MG63 (cell line): ENCODE measurements at regions not wholly inside any gene's neighbourhood (a gene's known extent, or its start where the extent isn't known, plus 50 kb on each side); places are given as distances from the start of the nearest gene placed in this dataset.

Experiments used
- DNase-seq: peaks from one replicate; pipeline ENCODE4 v3.0.0-alpha.2; 2020
- H3K27me3 ChIP-seq: fragments of 250-450 bp; sonication (Bioruptor Pico); 2 replicates; pipeline ENCODE4 v1.5.1; 2020; ENCODE audit warnings: mild to moderate bottlenecking, moderate library complexity
- H3K36me3 ChIP-seq: fragments of 250-450 bp; sonication (Bioruptor Pico); 2 replicates; pipeline ENCODE4 v1.5.1; 2020; ENCODE audit warnings: mild to moderate bottlenecking, moderate library complexity
- H3K4me3 ChIP-seq: fragments of 250-450 bp; sonication (Bioruptor Pico); 2 replicates; pipeline ENCODE4 v1.5.1; 2020; ENCODE audit warnings: mild to moderate bottlenecking, moderate library complexity
- H3K9me3 ChIP-seq: fragments of 250-450 bp; sonication (Bioruptor Pico); 2 replicates; pipeline ENCODE4 v1.5.1; 2020; ENCODE audit warnings: mild to moderate bottlenecking, moderate library complexity

- H3K36me3 ChIP-seq, result no peaks in the 10 kb centered on the region
- H3K27me3 ChIP-seq, result no peaks in the 10 kb centered on the region
- H3K4me3 ChIP-seq, result no peak overlapping the region
- no peak for DNase-seq
- H3K9me3 ChIP-seq, result no peaks in the 10 kb centered on the region
Measured at GRCh38 chr6:16968101-16968500, 133.7 kb upstream of the STMND1 start.

GRCh38 chr6:16967470-16967817, 134.4 kb upstream of the STMND1 start:
- no peak for DNase-seq
- no peaks in the 10 kb centered on the region for H3K27me3 ChIP-seq
- no peaks in the 10 kb centered on the region for H3K36me3 ChIP-seq
- H3K9me3 ChIP-seq, result no peaks in the 10 kb centered on the region
- no peak overlapping the region for H3K4me3 ChIP-seq

- DNase-seq, result no peak
- H3K36me3 ChIP-seq, result no peaks in the 10 kb centered on the region
- no peaks in the 10 kb centered on the region for H3K27me3 ChIP-seq
- H3K9me3 ChIP-seq, result no peaks in the 10 kb centered on the region
- no peak overlapping the region for H3K4me3 ChIP-seq
Measured at GRCh38 chr6:16966791-16967469, 134.9 kb upstream of the STMND1 start.

- no peak overlapping the region for H3K4me3 ChIP-seq
- no peaks in the 10 kb centered on the region for H3K27me3 ChIP-seq
- no peaks in the 10 kb centered on the region for H3K9me3 ChIP-seq
- no peaks in the 10 kb centered on the region for H3K36me3 ChIP-seq
- peak; percentile 32 for DNase-seq
Measured at GRCh38 chr6:16965689-16966088, 136.2 kb upstream of the STMND1 start.

- H3K27me3 ChIP-seq, result no peaks in the 10 kb centered on the region
- H3K9me3 ChIP-seq, result no peaks in the 10 kb centered on the region
- DNase-seq, result peak; percentile 55
- H3K4me3 ChIP-seq, result no peak overlapping the region
- no peaks in the 10 kb centered on the region for H3K36me3 ChIP-seq
Measured at GRCh38 chr6:16964553-16965499, 137.0 kb upstream of the STMND1 start.

- H3K27me3 ChIP-seq, result no peaks in the 10 kb centered on the region
- H3K4me3 ChIP-seq, result no peak overlapping the region
- DNase-seq, result no peak
- H3K9me3 ChIP-seq, result no peaks in the 10 kb centered on the region
- no peaks in the 10 kb centered on the region for H3K36me3 ChIP-seq
Measured at GRCh38 chr6:16961577-16961976, 140.3 kb upstream of the STMND1 start.

- Histone ChIP-seq H3K9me3 (no peaks in the 10 kb centered on the region), H3K36me3 (no peaks in the 10 kb centered on the region), H3K4me3 (no peak overlapping the region), H3K27me3 (no peaks in the 10 kb centered on the region)
- no peak for DNase-seq
Measured at GRCh38 chr6:16959789-16960188, 142.1 kb upstream of the STMND1 start.

- Histone ChIP-seq H3K9me3 (no peaks in the 10 kb centered on the region), H3K4me3 (no peak overlapping the region), H3K27me3 (no peaks in the 10 kb centered on the region), H3K36me3 (no peaks in the 10 kb centered on the region)
- no peak for DNase-seq
Measured at GRCh38 chr6:16956361-16956760, 145.5 kb upstream of the STMND1 start.

GRCh38 chr6:16955899-16956298, 146.0 kb upstream of the STMND1 start:
- Histone ChIP-seq H3K9me3 (no peaks in the 10 kb centered on the region), H3K4me3 (no peak overlapping the region), H3K36me3 (no peaks in the 10 kb centered on the region), H3K27me3 (no peaks in the 10 kb centered on the region)
- no peak for DNase-seq

- Histone ChIP-seq H3K4me3 (no peak overlapping the region), H3K9me3 (no peaks in the 10 kb centered on the region), H3K36me3 (no peaks in the 10 kb centered on the region), H3K27me3 (no peaks in the 10 kb centered on the region)
- DNase-seq, result no peak
Measured at GRCh38 chr6:16953905-16954304, 147.9 kb upstream of the STMND1 start.

- no peaks in the 10 kb centered on the region for H3K9me3 ChIP-seq
- H3K36me3 ChIP-seq, result no peaks in the 10 kb centered on the region
- DNase-seq, result no peak
- no peak overlapping the region for H3K4me3 ChIP-seq
- no peaks in the 10 kb centered on the region for H3K27me3 ChIP-seq
Measured at GRCh38 chr6:16953446-16953845, 148.4 kb upstream of the STMND1 start.

GRCh38 chr6:16950825-16951495, 150.9 kb upstream of the STMND1 start:
- H3K9me3 ChIP-seq, result no peaks in the 10 kb centered on the region
- no peaks in the 10 kb centered on the region for H3K36me3 ChIP-seq
- no peaks in the 10 kb centered on the region for H3K27me3 ChIP-seq
- no peak for DNase-seq
- no peak overlapping the region for H3K4me3 ChIP-seq

GRCh38 chr6:16950302-16950701, 151.5 kb upstream of the STMND1 start:
- no peaks in the 10 kb centered on the region for H3K36me3 ChIP-seq
- no peak overlapping the region for H3K4me3 ChIP-seq
- no peak for DNase-seq
- no peaks in the 10 kb centered on the region for H3K27me3 ChIP-seq
- H3K9me3 ChIP-seq, result no peaks in the 10 kb centered on the region

GRCh38 chr6:16949716-16950115, 152.1 kb upstream of the STMND1 start:
- no peak overlapping the region for H3K4me3 ChIP-seq
- H3K9me3 ChIP-seq, result no peaks in the 10 kb centered on the region
- no peaks in the 10 kb centered on the region for H3K27me3 ChIP-seq
- DNase-seq, result peak; percentile 8
- no peaks in the 10 kb centered on the region for H3K36me3 ChIP-seq

GRCh38 chr6:16948396-16948795, 153.5 kb upstream of the STMND1 start:
- Histone ChIP-seq H3K4me3 (no peak overlapping the region), H3K9me3 (no peaks in the 10 kb centered on the region)

GRCh38 chr6:16947375-16948015, 154.4 kb upstream of the STMND1 start:
- Histone ChIP-seq H3K4me3 (no peak overlapping the region), H3K36me3 (no peaks in the 10 kb centered on the region), H3K9me3 (no peaks in the 10 kb centered on the region), H3K27me3 (no peaks in the 10 kb centered on the region)
- peak; percentile 78 for DNase-seq

More at GRCh38 chr6:16948396-16948795, 153.5 kb upstream of the STMND1 start:
- no peaks in the 10 kb centered on the region for H3K27me3 ChIP-seq
- H3K36me3 ChIP-seq, result no peaks in the 10 kb centered on the region
- no peak for DNase-seq

GRCh38 chr6:16944596-16944995, 157.3 kb upstream of the STMND1 start:
- Histone ChIP-seq H3K27me3 (no peaks in the 10 kb centered on the region), H3K4me3 (no peak overlapping the region), H3K9me3 (no peaks in the 10 kb centered on the region), H3K36me3 (no peaks in the 10 kb centered on the region)
- no peak for DNase-seq
